Esophagus muscularis mucosa (tissue), 4 donors: ENCODE measurements at regions not wholly inside any gene's neighbourhood (a gene's known extent, or its start where the extent isn't known, plus 50 kb on each side); places are given as distances from the start of the nearest gene placed in this dataset.
"Not testable (repeated sequence)": the region's sequence is repeated elsewhere in the genome, so short reads cannot be mapped to it uniquely, and the experiment has no call there.

ENCODE experiments used
- DNase-seq: peaks from one replicate; pipeline ENCODE4 v3.0.0-alpha.2; 2017; ENCODE audit errors: extremely low spot score
- H3K27ac ChIP-seq, 4 donors: fragments of 200-600 bp; sonication (generic); replicated peaks in 1 of 4; 1 replicate in 3 of 4; 2 replicates in 1 of 4; pipeline ENCODE4 v1.5.1; 2016 to 2019; ENCODE audit warnings: mild to moderate bottlenecking in 1 of 4
- H3K27me3 ChIP-seq, 4 donors: fragments of 200-600 bp; sonication (generic); one replicate each; pipeline versions ENCODE4 v1.5.1 to v1.6.0; 2016 to 2019
- H3K36me3 ChIP-seq, 4 donors: fragments of 200-600 bp; sonication (generic); one replicate each; pipeline ENCODE4 v1.5.1; 2016 to 2019
- H3K4me1 ChIP-seq, 4 donors: fragments of 200-600 bp; sonication (generic); one replicate each; pipeline ENCODE4 v1.5.1; 2016 to 2019
- H3K4me3 ChIP-seq, 4 donors: fragments of 200-600 bp; sonication (generic); 1 replicate in 2 of 4; 2 replicates in 2 of 4; pipeline ENCODE4 v1.5.1; 2016 to 2019; ENCODE audit warnings: mild to moderate bottlenecking in 4 of 4, moderate library complexity in 1 of 4
- H3K9me3 ChIP-seq, 4 donors: fragments of 200-600 bp; sonication (generic); 1 replicate in 3 of 4; 2 replicates in 1 of 4; pipeline ENCODE4 v1.5.1; 2016 to 2019
- EP300 ChIP-seq: sonication (generic); formaldehyde crosslinking; IDR thresholded peaks from one replicate; pipeline ENCODE4 v1.6.1; 2017; ENCODE audit warnings: antibody characterized with exemption
- POLR2A ChIP-seq: fragments of 450-650 bp; IDR thresholded peaks from one replicate; pipeline ENCODE4 v1.6.1; 2017; ENCODE audit warnings: antibody characterized with exemption, moderate library complexity, mild to moderate bottlenecking, low read depth
- POLR2AphosphoS5 ChIP-seq, 2 donors: sonication (generic); formaldehyde crosslinking; IDR thresholded peaks; one replicate each; pipeline ENCODE4 v1.6.1; 2017; ENCODE audit warnings: antibody characterized with exemption in 2 of 2
- WGBS: methylation state at CpG from one replicate; pipeline ENCODE4 v1.1.5; 2018; 5-methylcytosine and 5-hydroxymethylcytosine counted together
- intact Hi-C: fragments of 100-400 bp; cut with DNase I; formaldehyde crosslinking; loops from one replicate; pipeline ENCODE4 v1.15.1; 2023
- TF ChIP-seq, protein P1 (sequence below), 3 experiments: fragments of 200-600 bp in 2 of 3; fragments of 450-650 bp in 1 of 3; sonication (generic) in 2 of 3; IDR thresholded peaks; one replicate each; pipeline ENCODE4 v1.5.1; 2017 to 2019; ENCODE audit warnings: antibody characterized with exemption in 3 of 3, mild to moderate bottlenecking in 2 of 3, moderate library complexity in 1 of 3

DNA sequence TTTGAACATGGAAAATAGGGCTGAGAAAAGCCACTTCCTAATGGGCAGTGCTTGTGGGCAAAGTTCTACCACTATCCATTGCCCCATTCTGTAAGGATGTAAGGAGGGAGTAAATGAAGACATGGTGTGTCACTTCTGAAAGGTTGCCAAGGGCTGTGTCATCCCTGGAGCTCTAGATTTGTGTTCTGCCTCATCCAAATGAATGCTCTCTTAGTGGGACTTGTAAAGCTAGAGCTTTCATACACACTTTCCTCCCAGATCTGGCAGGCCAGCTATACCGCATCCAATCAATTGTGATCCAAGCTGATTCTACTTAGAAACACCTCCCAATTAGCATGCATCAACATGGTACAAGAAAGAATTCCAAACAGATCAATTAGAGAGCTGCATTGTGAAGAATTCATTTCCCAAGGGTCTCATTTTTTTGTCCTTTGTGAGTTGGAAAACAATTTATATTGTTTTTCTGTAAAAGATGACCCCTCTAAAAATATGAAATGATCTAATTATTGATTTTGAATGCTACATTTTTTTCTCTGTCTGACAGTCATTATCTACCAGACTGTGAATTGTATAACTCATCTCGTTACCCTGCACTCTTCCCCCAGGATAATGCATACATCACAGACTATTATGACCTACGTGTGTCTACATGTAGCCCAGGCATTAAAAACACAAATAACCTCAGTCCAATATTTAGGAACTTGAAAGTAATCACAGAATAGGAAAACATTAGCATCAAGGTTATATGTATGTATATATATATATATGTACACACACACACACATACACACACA is 117.1 kb upstream of the DUSP10 start:
- Histone ChIP-seq H3K4me1 (no peaks in the 10 kb centered on the region), H3K36me3 (no peaks in the 10 kb centered on the region), H3K4me3 (no peak overlapping the region), H3K27ac (no peak overlapping the region), H3K27me3 (no peaks in the 10 kb centered on the region), H3K9me3 (no peaks in the 10 kb centered on the region)
- no peak for DNase-seq
- TF ChIP-seq EP300: no peak
- TF ChIP-seq, protein P1, sequence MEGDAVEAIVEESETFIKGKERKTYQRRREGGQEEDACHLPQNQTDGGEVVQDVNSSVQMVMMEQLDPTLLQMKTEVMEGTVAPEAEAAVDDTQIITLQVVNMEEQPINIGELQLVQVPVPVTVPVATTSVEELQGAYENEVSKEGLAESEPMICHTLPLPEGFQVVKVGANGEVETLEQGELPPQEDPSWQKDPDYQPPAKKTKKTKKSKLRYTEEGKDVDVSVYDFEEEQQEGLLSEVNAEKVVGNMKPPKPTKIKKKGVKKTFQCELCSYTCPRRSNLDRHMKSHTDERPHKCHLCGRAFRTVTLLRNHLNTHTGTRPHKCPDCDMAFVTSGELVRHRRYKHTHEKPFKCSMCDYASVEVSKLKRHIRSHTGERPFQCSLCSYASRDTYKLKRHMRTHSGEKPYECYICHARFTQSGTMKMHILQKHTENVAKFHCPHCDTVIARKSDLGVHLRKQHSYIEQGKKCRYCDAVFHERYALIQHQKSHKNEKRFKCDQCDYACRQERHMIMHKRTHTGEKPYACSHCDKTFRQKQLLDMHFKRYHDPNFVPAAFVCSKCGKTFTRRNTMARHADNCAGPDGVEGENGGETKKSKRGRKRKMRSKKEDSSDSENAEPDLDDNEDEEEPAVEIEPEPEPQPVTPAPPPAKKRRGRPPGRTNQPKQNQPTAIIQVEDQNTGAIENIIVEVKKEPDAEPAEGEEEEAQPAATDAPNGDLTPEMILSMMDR (IDR thresholded peaks at IDR 0.05): no peak
- no peak for TF ChIP-seq POLR2AphosphoS5 (IDR thresholded peaks at IDR 0.05)
- TF ChIP-seq POLR2A: no peak
- intact Hi-C loops: no loop called here
- WGBS: 93% methylated on average over 3 of the region's 3 CpGs

DNA sequence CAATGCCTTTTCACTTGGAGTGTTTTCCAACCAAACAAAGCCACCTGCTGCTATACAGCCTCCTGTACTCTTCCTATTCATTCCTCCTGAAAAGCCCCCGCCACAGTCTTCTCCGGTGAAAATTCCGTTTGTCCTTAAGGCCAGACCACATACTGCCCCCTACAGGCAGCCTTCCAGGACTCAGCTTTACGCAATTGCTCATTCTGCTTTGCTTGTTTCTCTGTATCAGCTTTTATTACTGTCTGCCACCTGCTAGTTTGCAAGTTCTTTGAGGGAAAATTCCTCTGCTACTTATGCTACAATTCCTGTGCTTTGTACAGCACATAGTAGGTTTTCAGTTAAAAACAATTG is 115.2 kb upstream of the DUSP10 start:
- not testable (repeated sequence) for DNase-seq

GRCh38 chr1:221856228-221857093 is 114.6 kb upstream of the DUSP10 start:
- DNase-seq: no peak
- Histone ChIP-seq H3K9me3 (no peaks in the 10 kb centered on the region), H3K4me3 (no peak overlapping the region), H3K4me1 (no peaks in the 10 kb centered on the region), H3K27me3 (no peaks in the 10 kb centered on the region), H3K27ac (no peak overlapping the region), H3K36me3 (no peaks in the 10 kb centered on the region)
- intact Hi-C loops: no loop called here
- WGBS: 82% methylated on average over 3 of the region's 3 CpGs
- TF ChIP-seq POLR2A (no peak), POLR2AphosphoS5 (IDR thresholded peaks at IDR 0.05) (no peak), EP300 (no peak)
- TF ChIP-seq, protein P1 (IDR thresholded peaks at IDR 0.05): no peak

More for the DNA sequence above, 115.2 kb upstream of the DUSP10 start:
- H3K9me3 ChIP-seq, H3K4me1 ChIP-seq, H3K27me3 ChIP-seq, H3K36me3 ChIP-seq, intact Hi-C loops, H3K4me3 ChIP-seq, H3K27ac ChIP-seq: not testable (repeated sequence)
- TF ChIP-seq, protein P1 (IDR thresholded peaks at IDR 0.05): peak in 1 of 3 experiments; percentile 3
- WGBS: 68% methylated on average over 4 of the region's 4 CpGs

- no peak for DNase-seq
- Histone ChIP-seq H3K9me3 (no peaks in the 10 kb centered on the region), H3K36me3 (no peaks in the 10 kb centered on the region), H3K4me3 (no peak overlapping the region), H3K27me3 (no peaks in the 10 kb centered on the region), H3K27ac (no peak overlapping the region), H3K4me1 (no peaks in the 10 kb centered on the region)
- TF ChIP-seq POLR2AphosphoS5 (IDR thresholded peaks at IDR 0.05) (no peak), POLR2A (no peak), EP300 (no peak)
- TF ChIP-seq, protein P1 (IDR thresholded peaks at IDR 0.05): no peak
- WGBS: 92% methylated on average over 2 of the region's 2 CpGs
- intact Hi-C loops: no loop called here
These were observed 113.3 kb upstream of the DUSP10 start for GRCh38 chr1:221855156-221855555.
